Activated CD4-positive, alpha-beta T cell treated with anti-CD3 and anti-CD28 coated beads for 4 hours (primary cell): ENCODE measurements at regions not wholly inside any gene's neighbourhood (a gene's known extent, or its start where the extent isn't known, plus 50 kb on each side); places are given as distances from the start of the nearest gene placed in this dataset.
"Not testable (repeated sequence)": the region's sequence is repeated elsewhere in the genome, so short reads cannot be mapped to it uniquely, and the experiment has no call there.

Experiments used
- DNase-seq, 2 donors: peaks; one replicate each; pipeline ENCODE4 v3.0.0-alpha.2; 2020

DNA sequence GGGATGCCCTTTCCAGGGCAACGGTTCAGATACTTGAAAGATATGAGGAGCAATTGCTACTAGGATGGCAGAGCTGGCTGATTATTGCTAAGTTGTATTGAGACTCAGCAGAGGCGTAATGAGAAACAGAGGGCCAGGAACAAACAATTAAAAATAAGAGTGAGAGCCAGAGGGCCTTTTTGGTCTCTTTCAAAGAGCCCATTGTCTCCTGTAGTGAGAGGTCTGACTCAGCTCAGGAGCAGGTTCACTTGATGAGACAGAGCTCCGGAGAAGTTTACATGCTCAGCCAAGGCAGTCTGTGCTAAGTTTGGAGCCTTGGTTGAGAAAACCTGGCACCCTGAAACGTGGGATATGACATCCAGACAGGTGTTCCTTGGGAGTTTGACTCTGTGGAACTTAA lies 303.9 kb upstream of the DLGAP1 start:
- no peak for DNase-seq

DNA sequence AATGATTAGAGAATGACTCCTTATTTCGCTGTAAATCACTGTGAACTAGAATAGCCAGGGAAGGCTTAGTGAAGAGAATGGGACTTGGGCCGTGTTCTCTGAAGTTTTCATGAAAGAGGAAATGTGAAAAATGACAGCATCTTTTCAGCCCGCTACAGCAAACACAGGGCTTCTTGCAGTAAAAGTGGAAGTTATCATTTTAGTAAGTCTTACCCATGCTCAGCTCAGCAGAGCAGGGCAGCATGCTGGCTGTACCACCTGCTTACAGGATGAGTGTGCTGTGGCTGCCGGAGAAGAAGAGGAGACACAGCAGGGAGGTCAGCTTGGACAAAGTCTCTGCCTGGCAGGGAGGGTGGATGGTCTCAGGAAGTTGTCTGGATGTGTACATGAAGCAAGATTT lies 300.7 kb upstream of the DLGAP1 start:
- DNase-seq, result no peak

DNA sequence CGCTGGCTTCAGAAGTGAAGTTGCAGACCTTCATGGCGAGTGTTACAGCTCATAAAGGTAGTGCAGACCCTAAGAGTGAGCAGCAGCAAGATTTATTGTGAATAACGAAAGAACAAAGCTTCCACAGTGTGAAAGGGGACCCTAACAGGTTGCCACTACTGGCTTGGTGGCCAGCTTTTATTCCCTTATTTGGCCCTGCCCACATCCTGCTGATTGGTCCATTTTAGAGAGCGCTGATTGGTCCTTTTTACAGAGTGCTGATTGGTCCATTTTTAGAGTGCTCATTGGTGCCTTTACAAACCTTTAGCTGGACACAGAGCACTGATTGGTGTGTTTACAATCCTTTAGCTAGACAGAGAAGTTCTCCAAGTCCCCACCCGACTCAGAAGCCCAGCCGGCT lies 298.0 kb upstream of the DLGAP1 start:
- not testable (repeated sequence) for DNase-seq

DNA sequence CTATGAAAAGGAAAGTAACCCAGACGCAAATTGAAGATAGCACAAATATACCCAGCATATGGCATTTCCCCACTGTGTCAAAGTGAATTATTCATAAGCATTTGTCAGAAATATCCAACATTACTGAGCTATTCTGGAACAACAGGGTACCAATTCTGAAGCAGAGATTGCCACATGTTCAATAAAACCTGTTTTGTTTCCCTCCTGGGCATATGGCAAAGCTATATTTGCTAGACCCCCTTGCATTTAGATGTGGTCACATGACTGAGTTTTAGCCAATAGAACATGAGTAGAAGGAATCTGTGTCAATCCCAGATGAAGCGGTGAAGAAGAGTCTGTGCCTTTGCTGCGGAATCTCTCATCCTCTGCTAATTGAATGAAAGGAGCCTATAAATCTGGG lies 296.4 kb upstream of the DLGAP1 start:
- DNase-seq, result no peak

DNA sequence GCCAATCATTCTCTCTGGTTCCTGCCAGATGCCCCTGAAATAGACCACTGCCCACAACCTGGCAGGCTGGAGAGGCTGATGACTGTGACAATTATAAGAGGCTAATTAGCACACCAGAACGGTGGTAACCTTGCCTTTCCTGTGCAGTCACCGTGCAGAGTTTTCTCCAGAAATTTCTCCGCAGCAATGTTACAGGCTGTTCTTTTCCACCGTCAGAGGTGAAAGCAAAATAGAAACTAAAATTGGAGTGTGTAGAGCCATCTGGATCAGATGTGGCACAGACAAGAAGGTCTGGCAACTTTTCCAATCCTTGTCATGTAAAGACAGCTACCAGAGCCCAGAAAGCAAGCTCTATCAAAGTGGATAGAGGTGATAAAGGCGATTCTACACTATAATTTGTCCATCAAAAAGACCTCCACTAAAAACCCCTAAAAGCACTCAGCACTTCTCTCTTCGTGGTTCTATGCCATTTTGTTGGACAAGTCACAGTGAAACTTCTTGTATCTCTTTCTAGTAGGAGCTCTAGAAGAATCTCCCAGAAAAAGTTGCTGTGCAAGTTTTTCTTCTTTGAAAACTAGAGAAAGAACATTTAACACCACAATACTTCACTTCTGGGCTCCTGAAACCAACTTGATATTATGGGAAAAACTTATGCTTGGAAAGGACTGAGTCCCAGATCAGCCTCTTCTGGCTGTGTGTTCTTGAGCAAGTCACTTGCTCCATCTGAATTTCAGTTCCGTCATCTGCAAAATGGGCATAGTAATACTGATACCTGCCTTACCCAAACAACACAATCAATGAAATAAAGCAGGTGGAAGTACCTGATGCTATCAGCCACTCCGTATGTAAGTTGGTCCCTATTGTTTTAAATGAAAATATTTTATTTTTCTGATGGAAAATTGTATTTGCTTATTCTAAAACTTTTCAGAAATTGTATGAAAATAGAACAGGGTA lies 295.6 kb upstream of the DLGAP1 start:
- no peak for DNase-seq

DNA sequence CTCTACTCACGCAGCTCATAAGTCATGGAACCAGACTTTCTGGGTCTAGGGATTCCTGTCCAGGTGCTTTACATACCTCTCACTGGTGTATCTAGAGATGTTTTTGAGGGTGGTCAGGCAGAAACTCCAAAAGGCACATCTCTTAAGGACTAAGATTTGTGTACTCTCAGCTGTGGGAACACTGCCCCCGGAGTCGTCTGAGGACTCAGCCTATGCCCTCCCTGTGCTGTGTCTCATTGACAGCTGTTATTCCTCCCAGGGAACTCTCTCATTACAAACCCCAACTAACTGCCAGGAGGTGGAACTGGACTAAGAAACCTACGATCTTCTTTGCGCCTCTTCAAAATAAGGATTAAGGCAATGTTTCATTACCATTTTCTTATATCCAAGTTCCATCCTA lies 293.9 kb upstream of the DLGAP1 start:
- DNase-seq, result no peak

DNA sequence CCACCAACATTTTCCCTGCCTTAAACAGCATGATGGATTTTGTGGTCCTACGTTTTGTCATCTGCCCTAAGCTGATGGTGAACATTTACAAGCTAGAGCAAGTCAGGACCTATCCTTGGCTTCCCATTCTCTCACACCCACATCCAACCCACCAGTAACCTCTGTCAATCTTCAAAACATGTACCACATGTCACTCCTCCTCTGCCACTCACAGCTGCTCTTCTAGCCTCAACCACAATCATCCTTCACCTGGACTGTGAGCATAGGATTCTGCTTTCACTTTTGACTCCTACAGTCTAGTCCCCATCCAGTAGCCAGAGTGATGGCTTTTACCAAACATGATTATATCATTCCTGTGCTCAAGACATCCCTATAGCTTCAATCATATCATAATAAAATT lies 279.8 kb upstream of the DLGAP1 start:
- DNase-seq, result no peak

DNA sequence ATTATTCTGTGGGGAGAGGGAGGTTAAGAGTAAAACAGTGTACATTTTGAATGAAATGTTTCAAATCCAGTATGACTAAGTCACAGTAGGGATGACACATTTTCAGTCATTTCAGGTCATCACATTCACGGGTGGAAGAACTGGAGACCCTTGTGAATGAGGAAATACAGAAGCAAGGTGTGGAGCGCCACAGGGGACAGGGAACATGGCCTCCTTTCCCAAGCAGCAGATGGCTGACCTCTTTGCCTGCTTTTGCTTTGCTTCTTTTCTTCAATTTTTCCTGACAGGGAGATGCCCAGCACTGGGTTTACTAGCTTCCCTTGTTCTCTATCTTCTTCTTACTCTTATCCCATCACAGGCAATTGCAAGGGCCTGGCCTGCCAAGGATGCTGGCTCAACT lies 278.9 kb upstream of the DLGAP1 start:
- DNase-seq, result no peak

DNA sequence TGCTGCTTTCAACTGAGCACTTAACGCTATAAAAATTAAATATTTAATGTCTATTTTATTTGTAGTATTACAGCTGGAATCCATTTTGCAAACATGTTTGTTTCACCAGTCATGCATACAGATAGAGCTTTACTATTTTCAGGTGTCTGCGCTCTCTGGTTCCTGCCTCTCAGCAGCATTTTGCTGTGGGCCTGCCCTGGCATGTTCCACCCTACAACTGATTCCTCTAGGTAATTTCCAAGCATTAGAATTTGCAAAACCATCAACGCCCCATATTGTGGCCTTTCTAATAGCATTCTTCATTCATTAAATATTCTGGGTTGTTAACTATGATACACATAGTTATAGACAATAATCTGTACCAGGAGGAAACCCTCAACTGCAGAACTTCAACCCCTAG lies 266.4 kb upstream of the DLGAP1 start:
- no peak for DNase-seq

DNA sequence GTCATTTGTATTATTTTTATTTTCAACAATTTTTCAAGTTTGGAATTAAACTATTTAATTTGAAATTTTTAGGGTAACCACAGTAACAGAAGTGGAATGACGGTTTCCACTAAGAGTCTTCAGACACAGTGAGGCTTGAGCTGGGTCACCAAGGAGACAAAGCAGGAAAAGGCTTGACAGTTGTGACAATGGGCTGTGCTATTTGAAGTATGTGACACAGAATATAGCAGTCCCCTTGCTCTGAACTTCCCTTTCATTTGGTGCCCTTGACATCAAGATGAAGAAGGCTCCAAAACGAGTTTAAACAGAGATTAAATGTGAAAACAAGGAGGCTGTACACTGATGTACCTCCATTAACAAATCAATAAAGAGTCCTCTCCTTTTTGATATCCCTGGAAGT lies 265.4 kb upstream of the DLGAP1 start:
- DNase-seq, result no peak

DNA sequence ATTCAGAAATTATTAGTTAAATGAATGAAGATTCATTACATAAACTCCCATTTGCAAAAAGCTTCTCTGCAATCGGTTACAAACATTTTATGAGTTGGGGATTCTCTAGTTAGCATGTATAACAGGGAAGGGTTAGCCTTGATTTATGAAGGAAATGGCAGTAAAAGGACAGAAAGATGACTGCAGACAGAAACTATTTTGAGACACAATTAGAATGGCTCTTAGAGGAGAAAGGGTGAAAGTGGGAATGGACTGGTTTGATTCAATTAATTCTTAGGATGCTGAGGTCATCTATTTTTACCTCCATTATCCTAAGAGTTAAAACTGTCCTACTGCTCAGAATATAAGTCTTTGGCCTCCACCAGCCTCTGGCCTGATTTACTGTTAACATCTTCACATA lies 250.8 kb upstream of the DLGAP1 start:
- no peak for DNase-seq

DNA sequence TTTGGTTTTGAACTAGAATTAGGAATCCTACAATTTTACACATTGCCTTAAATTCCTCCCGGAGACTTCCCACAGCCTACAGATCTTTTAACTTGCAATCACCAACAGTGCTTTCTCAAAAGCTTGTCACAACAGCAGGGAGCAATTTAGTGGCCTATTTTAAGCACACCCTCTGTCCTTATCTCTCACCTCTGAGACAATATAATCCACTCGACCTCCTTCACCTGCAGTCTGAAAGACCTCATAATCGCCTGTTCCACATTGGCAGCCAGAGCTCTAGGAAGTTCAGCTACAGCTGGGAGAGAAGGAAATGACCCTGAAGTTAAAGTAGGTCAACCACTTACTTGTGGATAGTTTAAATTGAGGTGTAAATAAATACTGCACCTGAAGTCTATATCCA lies 249.7 kb upstream of the DLGAP1 start:
- DNase-seq, result no peak

DNA sequence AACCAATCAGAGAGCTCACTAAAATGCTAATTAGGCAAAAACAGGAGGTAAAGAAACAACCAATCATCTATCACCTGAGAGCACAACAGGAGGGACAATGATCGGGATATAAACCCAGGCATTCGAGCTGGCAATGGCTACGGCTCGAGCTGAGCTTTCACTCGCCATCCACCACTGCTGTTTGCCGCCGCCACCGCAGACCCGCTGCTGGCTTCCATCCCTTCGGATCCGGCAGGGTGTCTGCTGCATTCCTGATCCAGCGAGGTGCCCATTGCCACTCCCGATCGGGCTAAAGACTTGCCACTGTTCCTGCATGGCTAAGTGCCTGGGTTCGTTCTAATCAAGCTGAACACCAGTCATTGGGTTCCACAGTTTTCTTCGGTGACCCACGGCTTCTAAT lies 236.7 kb upstream of the DLGAP1 start:
- no peak for DNase-seq

DNA sequence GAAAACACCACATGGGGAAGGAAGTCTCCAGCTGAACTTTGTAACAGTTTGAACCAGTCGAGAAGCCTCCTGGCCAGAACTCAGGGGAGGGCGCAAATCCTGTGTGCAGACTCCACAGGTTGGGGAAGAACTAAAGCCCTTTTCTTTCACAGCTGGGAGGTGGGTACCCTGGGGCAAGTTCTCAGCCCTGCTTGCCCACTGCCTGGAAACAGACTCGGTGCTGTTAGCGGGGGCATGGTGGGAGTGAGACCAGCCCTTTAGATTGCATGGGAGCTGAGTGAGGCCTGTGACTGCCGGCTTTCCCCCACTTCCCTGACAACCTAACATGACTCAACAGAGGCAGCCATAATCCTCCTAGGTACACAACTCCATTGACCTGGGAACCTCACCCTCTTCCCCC lies 223.6 kb upstream of the DLGAP1 start:
- DNase-seq, result not testable (repeated sequence)

DNA sequence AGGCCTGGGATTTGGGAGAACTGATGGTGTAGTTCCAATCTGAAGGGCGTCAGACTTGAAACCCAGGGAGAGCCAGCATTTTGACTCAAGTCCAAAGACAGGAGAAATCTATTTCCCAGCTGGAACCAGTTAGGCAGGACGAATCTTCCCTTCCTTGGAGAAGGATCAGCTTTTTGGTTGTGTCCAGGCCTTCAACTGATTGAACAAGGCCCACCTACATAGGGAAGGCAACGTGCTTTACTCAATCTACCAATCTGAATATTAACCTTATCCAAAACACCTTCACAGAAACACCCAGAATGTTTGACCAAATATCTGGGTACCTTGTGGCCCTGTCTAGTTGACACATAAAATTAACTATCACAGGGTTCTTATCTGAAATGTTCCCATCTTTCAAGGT lies 221.9 kb upstream of the DLGAP1 start:
- DNase-seq, result no peak

DNA sequence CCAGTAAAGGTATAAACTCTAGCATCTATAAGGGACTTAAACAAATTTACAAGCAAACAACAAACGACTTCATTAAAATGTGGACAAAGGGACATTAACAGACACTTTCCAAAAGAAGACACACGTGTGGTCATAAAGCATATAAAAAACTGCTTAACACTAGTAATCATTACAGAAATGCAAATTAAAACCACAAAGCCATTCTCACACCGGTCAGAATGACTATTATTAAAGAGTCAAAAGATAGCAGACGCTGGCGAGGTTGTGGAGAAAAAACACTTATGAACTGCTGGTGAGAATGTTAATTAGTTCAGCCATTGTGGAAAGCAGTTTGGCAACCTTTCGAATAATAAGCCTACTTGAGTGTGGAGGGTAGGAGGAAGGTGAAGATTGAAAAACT lies 217.1 kb upstream of the DLGAP1 start:
- DNase-seq, result no peak

DNA sequence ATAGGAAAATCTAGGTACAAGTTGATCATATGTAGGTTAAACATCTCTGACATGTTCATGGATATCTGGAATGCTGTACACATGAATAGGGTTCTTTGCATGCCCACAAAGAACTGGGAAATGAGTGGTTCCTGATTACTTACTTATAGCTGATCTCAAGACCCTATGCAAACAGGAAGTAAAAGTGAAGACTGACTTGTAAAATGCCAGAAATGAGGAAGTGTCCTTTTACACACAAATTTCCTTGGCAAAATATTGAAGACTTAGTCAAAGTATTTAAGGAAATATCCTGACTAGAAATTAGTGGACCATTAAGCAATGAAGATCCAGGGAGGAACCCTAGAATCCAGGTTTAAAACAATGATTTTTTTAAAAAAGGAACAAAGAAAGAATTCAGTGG lies 203.7 kb upstream of the DLGAP1 start:
- no peak for DNase-seq

DNA sequence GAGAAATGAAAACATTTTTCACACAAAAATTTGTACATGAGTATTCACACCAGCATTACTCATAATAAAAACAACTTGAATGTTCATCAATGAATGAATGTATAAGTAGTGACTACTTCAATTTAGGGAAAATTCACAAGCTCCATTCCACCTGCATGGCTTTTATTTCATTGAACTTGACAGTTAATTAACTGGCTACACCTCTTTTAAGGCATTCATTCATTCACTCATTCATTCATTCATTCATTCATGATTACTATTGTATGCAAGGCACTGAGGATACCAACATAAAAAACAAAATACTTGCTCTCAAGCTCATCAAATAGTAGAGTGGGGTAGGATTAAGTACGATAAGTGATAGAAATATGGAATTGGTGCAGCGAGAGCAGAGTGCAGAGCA lies 198.3 kb upstream of the DLGAP1 start:
- DNase-seq, result no peak

DNA sequence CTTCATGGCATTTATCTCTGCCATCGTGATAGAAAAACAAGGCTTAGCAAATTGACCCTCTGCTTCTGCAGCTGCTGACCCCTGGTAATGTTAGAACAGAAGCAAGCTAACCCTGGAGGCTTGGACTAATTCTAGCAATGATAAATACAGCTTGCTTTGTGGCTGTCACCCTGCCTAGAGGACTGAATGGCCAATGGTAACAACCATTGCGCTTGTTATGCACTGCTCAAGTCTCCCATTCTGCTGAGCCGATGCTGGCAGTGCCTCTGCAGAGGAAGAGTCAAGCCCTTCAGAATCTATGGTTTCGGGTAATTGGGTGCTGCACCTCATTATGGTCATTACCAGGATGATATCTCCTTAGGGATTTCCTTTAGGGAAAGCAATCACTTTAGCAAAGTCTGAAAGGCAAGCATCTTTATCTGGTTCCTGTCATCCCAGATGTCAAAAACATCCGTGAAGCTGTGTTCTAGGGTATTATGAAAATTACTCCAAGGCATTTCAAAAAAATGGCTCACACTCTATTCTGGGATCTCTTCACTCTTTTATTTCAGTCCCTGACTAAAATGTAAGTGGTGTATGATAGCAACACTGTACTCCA lies 186.8 kb upstream of the DLGAP1 start:
- DNase-seq, result no peak

DNA sequence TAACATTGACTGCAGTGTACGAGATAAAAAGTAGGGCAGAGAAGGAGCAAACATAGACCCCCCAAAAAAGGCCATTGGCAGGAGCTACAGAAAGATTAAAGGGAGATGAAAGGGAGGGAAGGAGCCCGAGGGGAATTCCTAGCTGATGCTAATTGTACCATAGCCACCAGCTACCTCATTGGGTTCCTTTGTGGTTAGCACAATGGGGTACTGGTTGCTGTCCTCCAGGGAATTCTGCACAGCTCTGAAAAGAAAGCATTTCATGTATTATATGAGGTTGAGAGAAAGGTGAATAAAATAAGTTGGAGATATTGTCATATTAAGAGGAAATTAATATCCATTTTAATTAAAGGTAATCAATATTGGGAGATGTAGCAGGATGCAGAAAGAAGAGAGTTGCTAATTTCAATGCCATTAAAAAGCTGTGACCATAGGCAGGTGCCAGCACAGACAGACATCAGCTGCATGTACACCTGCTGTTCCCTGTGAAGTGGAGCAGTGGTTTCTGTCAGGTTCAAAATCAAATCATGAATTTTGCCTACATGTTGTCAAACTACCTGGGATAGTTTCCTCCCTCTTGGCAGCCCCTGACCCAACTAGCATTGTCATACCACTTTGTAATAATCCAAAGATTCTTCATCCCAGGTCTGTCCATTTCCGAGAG lies 185.4 kb upstream of the DLGAP1 start:
- no peak for DNase-seq

DNA sequence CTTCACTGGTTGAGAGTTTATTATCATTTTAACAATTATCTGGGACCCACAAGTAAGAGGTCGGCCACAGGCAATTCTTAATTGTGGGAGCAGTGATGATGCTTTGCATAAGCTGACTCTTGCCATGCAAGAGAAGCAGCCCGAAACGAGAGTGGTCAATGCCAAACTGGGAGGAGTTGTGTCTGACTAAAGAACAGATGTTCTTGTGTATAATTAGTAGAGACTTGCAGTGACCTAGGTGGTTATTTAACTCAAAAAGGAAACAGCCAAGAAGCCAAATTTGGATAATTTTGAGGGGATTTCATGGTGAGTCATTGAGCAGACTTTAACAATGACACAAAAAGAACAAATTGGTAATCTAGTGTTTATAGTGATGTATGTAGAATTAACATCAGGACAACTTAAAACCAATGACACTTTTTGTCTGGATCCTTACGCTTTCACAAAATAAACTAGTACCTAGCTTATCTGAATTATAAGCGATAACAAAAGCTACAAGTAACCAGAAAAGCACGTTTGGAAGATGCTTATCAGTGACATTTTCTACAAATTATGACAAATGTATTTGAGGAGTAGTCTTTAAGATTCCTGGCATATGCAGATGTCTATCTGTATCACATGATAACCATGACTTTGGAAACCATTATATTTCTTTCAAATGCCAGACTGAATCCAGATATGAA lies 184.7 kb upstream of the DLGAP1 start:
- no peak for DNase-seq

DNA sequence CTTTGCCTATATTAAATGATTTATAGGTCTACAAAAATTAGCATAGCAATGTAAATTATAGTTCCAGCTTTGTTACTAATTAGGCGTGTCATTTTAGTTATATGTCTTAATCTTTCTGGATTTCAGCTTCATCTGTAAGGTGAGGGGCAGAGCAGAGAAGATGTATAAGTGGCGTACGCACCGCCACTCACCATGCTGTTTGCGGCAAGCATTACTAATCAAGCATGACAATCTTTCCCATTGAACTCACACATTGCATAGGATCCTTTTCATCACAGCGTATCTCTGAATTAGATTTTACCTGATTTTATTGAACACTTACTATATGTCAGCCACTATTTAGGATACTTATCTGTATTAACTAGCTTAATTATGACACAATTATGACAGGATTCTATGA lies 183.6 kb upstream of the DLGAP1 start:
- no peak for DNase-seq

DNA sequence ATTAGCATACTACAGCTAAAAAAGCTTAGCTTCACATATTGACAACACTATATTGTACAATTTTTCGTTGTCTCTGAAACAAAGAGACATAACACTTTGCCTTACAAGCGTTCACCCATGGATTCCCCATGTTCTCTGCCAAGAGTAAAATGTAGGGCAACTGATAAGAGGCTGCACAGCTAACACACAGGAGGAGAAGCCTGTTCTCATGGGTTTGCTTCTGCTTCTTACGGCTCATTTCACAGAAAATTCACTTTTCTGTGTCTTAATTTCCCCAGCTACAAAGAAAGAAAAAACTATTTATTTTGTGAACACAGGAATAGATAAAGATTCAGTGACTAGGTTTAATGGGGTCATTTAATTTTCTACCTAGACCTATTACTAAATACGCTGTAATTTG lies 182.8 kb upstream of the DLGAP1 start:
- DNase-seq, result no peak

DNA sequence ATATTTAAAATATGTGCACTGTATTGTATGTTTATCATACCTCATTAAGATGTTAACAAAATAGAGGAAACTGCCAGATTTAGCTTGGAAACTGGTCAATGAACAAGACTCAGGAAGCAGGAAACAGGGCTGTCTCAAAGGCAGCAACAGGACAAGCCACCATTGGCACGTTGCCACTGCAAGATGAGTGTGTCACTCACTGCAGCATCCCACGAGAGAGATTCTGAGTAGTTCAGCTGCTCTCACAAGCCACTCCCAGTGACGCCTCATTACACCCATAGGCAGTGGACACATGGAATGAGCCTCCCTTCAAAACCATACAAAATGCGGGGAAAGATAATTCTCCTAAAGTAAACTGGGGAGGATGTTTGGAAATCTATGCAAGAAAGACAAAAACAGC lies 181.9 kb upstream of the DLGAP1 start:
- DNase-seq, result no peak
